ENCODE measurements at regions not wholly inside any gene's neighbourhood (a gene's known extent, or its start where the extent isn't known, plus 50 kb on each side); places are given as distances from the start of the nearest gene placed in this dataset.

GRCh38 chr3:184489268-184489841 is 72.2 kb upstream of the EPHB3 start:
- TF ChIP-seq MAX (IDR thresholded peaks at IDR 0.05) (no peak), CTCF (IDR thresholded peaks at IDR 0.05 in 2 of 3, conservative IDR thresholded peaks at IDR 0.05 in 1 of 3; ENCODE audit: borderline replicate concordance in 1 of 3, insufficient read depth in 1 of 3, low read depth in 2 of 3, low read length in 2 of 3) (no peak), EZH2 (IDR thresholded peaks at IDR 0.05) (no peak), SIN3A (IDR thresholded peaks at IDR 0.05; ENCODE audit: low read depth) (no peak), ZNF274 (IDR thresholded peaks at IDR 0.05; ENCODE audit: low read depth, low read length) (no peak), EGR1 (IDR thresholded peaks at IDR 0.05; ENCODE audit: low read depth) (no peak), CEBPB (IDR thresholded peaks at IDR 0.05; ENCODE audit: low read depth) (no peak), POLR2AphosphoS5 (IDR thresholded peaks at IDR 0.05; ENCODE audit: low read depth, low read length) (no peak), POLR2A (IDR thresholded peaks at IDR 0.05; ENCODE audit: borderline replicate concordance, extremely low read depth, insufficient read depth, insufficient read length) (no peak), FOSL1 (IDR thresholded peaks at IDR 0.05; ENCODE audit: low read depth) (no peak), RAD21 (IDR thresholded peaks at IDR 0.05; ENCODE audit: low read depth) (no peak), ZBTB33 (IDR thresholded peaks at IDR 0.05; ENCODE audit: extremely low read depth, insufficient replicate concordance, low read length) (no peak)
